Astrocyte of the spinal cord (primary cell): ENCODE measurements at regions not wholly inside any gene's neighbourhood (a gene's known extent, or its start where the extent isn't known, plus 50 kb on each side); places are given as distances from the start of the nearest gene placed in this dataset.
A peak's percentile ranks its signal among the peaks of the same experiment; 100 is the strongest.

Experiments
- DNase-seq: peaks from one replicate; pipeline ENCODE4 v3.0.0; 2011; ENCODE audit warnings: low read depth, low spot score
- H3K4me3 ChIP-seq: 2 replicates; pipeline ENCODE4 v1.5.1; 2011; ENCODE audit warnings: low read depth, mild to moderate bottlenecking, low read length, moderate library complexity
- CTCF ChIP-seq: IDR thresholded peaks from 2 replicates; pipeline ENCODE4 v1.5.1; 2012; ENCODE audit warnings: low read depth, mild to moderate bottlenecking, low read length, inconsistent platforms
- in situ Hi-C: cut with HindIII; loops from 2 replicates; pipeline ENCODE4 v1.10.0; 2017; ENCODE audit warnings: low sequenced_read_pairs

GRCh38 chr11:104725796-104726408, 172.4 kb downstream of the CASP12 start:
- TF ChIP-seq CTCF: no peak
- in situ Hi-C loops: no loop called here
- DNase-seq: no peak

DNA sequence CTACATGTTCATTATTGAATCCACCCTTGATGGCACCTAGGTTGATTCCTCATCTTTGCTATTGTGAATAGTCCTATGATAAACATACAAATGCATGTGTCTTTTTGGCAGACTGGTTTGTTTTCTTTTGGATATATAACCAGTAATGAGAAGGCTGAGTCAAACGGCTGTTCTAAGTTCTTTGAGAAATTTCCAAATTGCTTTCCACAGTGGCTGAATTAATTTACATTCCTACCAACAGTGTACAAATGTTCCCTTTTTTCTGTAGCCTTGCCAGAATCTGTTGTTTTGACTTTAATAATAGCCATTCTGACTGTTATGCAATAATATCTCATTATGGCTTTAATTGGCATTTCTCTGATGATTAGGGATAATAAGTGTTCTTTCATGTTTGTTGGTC, 184.9 kb downstream of the CASP12 start:
- DNase-seq: peak; percentile 75
- in situ Hi-C loops: no loop called here
- no peak overlapping the region for H3K4me3 ChIP-seq
- TF ChIP-seq CTCF: no peak

More at GRCh38 chr11:104725796-104726408, 172.4 kb downstream of the CASP12 start:
- H3K4me3 ChIP-seq: no peak overlapping the region

DNA sequence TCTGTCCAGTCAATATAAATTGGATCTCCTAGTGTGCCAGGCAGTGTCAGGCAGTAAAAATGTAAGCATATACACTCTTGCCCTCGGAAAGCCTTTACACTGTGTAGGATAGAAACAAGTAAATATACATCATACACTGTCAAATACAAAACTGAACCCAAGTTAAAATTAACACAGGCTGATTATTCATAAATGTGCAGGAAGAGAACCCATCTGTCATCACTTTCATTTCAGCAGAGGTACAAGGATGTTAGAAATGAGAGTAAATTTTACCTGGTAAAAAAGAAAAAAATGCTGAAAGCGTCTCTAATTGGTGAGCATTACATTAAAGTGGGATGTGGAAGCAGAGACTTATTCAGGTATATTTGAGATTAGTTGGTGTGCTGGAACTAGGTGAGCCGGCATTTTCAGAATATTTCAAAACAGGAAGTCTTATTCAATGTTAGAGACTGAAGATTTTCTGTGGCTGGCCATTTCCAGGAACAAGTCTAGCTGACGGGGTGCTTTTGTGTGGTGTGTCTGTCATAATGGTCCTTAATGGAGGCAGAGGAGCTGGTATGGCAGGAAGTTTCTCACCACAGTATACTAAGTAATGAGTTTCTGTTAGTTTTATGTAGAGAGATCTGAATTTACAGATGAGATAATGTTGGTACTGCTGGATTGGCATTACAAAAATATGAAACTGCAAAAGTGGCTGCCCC, 192.6 kb downstream of the CASP12 start:
- in situ Hi-C loops: no loop called here
- peak; percentile 42 for DNase-seq
- no peak overlapping the region for H3K4me3 ChIP-seq
- no peak for TF ChIP-seq CTCF

- in situ Hi-C loops: no loop called here
- no peak for DNase-seq
- H3K4me3 ChIP-seq: no peak overlapping the region
- TF ChIP-seq CTCF: no peak
Measured at GRCh38 chr11:104704888-104705287, 193.4 kb downstream of the CASP12 start.

DNA sequence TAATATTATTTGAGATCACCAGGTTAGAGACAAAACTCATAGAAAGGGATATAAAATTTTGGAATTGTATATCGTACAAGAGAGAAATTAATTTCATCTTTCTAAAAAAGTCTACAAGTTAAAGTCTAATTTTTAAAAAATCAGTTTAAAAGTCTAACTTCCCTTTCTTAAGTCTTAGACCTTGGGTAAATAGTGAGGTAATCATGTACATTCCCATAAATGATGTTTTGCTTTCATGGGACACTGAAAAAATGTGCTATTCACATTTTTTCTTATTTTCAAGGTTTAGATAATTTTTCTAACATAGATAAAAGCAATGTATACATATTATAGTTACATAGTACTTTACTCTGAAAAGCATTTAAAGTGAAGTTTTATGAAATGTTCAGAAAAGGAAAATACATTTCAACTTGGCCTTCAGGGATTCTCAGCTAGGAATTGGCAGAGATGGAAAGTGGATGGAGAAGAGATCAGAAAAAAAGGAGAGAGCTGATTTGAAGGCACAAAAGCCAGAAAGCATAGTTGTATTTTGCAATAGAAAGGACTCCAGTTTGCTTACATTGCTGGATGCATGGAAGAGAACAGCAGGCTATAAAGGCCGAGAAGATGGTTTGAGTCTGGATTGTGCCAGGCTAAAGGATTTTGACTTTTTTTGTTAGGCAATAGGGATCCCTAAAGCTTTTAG, 194.0 kb downstream of the CASP12 start:
- no peak for DNase-seq
- no peak overlapping the region for H3K4me3 ChIP-seq
- in situ Hi-C loops: no loop called here
- no peak for TF ChIP-seq CTCF

GRCh38 chr11:104700609-104701008, 197.7 kb downstream of the CASP12 start:
- H3K4me3 ChIP-seq: no peak overlapping the region
- in situ Hi-C loops: no loop called here
- no peak for TF ChIP-seq CTCF
- peak; percentile 89 for DNase-seq
